Immature natural killer cell (primary cell): ENCODE measurements at regions not wholly inside any gene's neighbourhood (a gene's known extent, or its start where the extent isn't known, plus 50 kb on each side); places are given as distances from the start of the nearest gene placed in this dataset.

Experiments used
- DNase-seq, 3 donors: peaks; one replicate each; pipeline ENCODE4 v3.0.0; 2022; ENCODE audit warnings: mixed read lengths in 1 of 3
- H3K27ac Mint-ChIP-seq, 6 donors: one replicate each; pipeline ENCODE4 v1.8.0; 2020; ENCODE audit warnings: mixed read lengths in 6 of 6, mild to moderate bottlenecking in 5 of 6, inconsistent platforms in 4 of 6, moderate library complexity in 3 of 6
- H3K27me3 Mint-ChIP-seq, 3 donors: one replicate each; pipeline ENCODE4 v1.8.0; 2020 to 2021; ENCODE audit warnings: low read depth in 3 of 3, mild to moderate bottlenecking in 3 of 3, mixed read lengths in 3 of 3, moderate library complexity in 3 of 3, inconsistent platforms in 1 of 3
- H3K36me3 Mint-ChIP-seq, 3 donors: one replicate each; pipeline ENCODE4 v1.8.0; 2020; ENCODE audit warnings: mixed read lengths in 3 of 3, inconsistent platforms in 2 of 3, mild to moderate bottlenecking in 2 of 3
- H3K4me1 Mint-ChIP-seq, 2 donors: one replicate each; pipeline ENCODE4 v1.8.0; 2020; ENCODE audit warnings: inconsistent platforms in 2 of 2, mild to moderate bottlenecking in 2 of 2, mixed read lengths in 2 of 2, moderate library complexity in 1 of 2
- H3K4me3 Mint-ChIP-seq, 5 donors: one replicate each; pipeline ENCODE4 v1.8.0; 2020; ENCODE audit warnings: mild to moderate bottlenecking in 5 of 5, mixed read lengths in 5 of 5, inconsistent platforms in 3 of 5, moderate library complexity in 3 of 5
- H3K9me3 Mint-ChIP-seq, 6 donors: one replicate each; pipeline ENCODE4 v1.8.0; 2020; ENCODE audit warnings: mild to moderate bottlenecking in 6 of 6, mixed read lengths in 6 of 6, inconsistent platforms in 4 of 6, moderate library complexity in 3 of 6

- H3K27me3 Mint-ChIP-seq = peaks cover 3 to 4% (median 3%) of the 10 kb centered on the region in 3 donors
- H3K4me3 Mint-ChIP-seq = no peak overlapping the region
- DNase-seq = no peak
- no peaks in the 10 kb centered on the region for H3K4me1 Mint-ChIP-seq
- H3K9me3 Mint-ChIP-seq = peaks cover 8 to 19% (median 13%) of the 10 kb centered on the region in 6 donors
- peaks cover 0 to 8% (median 5%) of the 10 kb centered on the region in 3 donors for H3K36me3 Mint-ChIP-seq
- no peak overlapping the region for H3K27ac Mint-ChIP-seq
Measured at GRCh38 chr11:69545976-69546617, 64.6 kb downstream of the LINC01488 start.

- H3K27ac Mint-ChIP-seq = no peak overlapping the region
- peaks cover 8 to 24% (median 16%) of the 10 kb centered on the region in 6 donors for H3K9me3 Mint-ChIP-seq
- no peak overlapping the region for H3K4me3 Mint-ChIP-seq
- no peaks in the 10 kb centered on the region for H3K4me1 Mint-ChIP-seq
- no peak for DNase-seq
- H3K27me3 Mint-ChIP-seq = peaks cover 3 to 4% (median 3%) of the 10 kb centered on the region in 3 donors
- H3K36me3 Mint-ChIP-seq = peaks cover 0 to 9% (median 5%) of the 10 kb centered on the region in 3 donors
Measured at GRCh38 chr11:69546735-69547370, 65.4 kb downstream of the LINC01488 start.

- Mint-ChIP-seq H3K27ac (no peak overlapping the region), H3K36me3 (peaks cover 0 to 9% (median 5%) of the 10 kb centered on the region in 3 donors), H3K9me3 (peaks cover 9 to 25% (median 16%) of the 10 kb centered on the region in 6 donors), H3K4me3 (no peak overlapping the region), H3K27me3 (peaks cover 2 to 5% (median 3%) of the 10 kb centered on the region in 3 donors), H3K4me1 (no peaks in the 10 kb centered on the region)
- no peak for DNase-seq
Measured at GRCh38 chr11:69550846-69551245, 69.4 kb downstream of the LINC01488 start.

GRCh38 chr11:69551963-69552362 is 70.5 kb downstream of the LINC01488 start:
- Mint-ChIP-seq H3K9me3 (peaks cover 9 to 25% (median 16%) of the 10 kb centered on the region in 6 donors), H3K27ac (no peak overlapping the region), H3K27me3 (peaks cover 3 to 5% (median 3%) of the 10 kb centered on the region in 3 donors), H3K4me3 (no peak overlapping the region), H3K4me1 (no peaks in the 10 kb centered on the region), H3K36me3 (peaks cover 0 to 9% (median 5%) of the 10 kb centered on the region in 3 donors)
- DNase-seq = no peak

- peaks cover 9 to 25% (median 16%) of the 10 kb centered on the region in 6 donors for H3K9me3 Mint-ChIP-seq
- H3K27me3 Mint-ChIP-seq = peaks cover 3 to 7% (median 3%) of the 10 kb centered on the region in 3 donors
- H3K4me3 Mint-ChIP-seq = no peak overlapping the region
Measured at GRCh38 chr11:69552951-69553350, 71.5 kb downstream of the LINC01488 start.

GRCh38 chr11:69553416-69554357 is 72.2 kb downstream of the LINC01488 start:
- no peak overlapping the region for H3K4me3 Mint-ChIP-seq
- peaks cover 8 to 22% (median 14%) of the 10 kb centered on the region in 6 donors for H3K9me3 Mint-ChIP-seq
- H3K36me3 Mint-ChIP-seq = peaks cover 0 to 9% (median 5%) of the 10 kb centered on the region in 3 donors
- no peak overlapping the region for H3K27ac Mint-ChIP-seq
- peaks cover 1 to 3% of the 10 kb centered on the region in 2 donors for H3K4me1 Mint-ChIP-seq
- peaks cover 3 to 7% (median 3%) of the 10 kb centered on the region in 3 donors for H3K27me3 Mint-ChIP-seq
- DNase-seq = no peak

More at GRCh38 chr11:69552951-69553350, 71.5 kb downstream of the LINC01488 start:
- DNase-seq = no peak
- Mint-ChIP-seq H3K4me1 (no peaks in the 10 kb centered on the region), H3K36me3 (peaks cover 0 to 9% (median 5%) of the 10 kb centered on the region in 3 donors), H3K27ac (no peak overlapping the region)

GRCh38 chr11:69554849-69555248 is 73.4 kb downstream of the LINC01488 start:
- Mint-ChIP-seq H3K27me3 (peaks cover 4 to 9% (median 7%) of the 10 kb centered on the region in 3 donors), H3K36me3 (peaks cover 0 to 4% (median 0%) of the 10 kb centered on the region in 3 donors), H3K9me3 (peaks cover 3 to 11% (median 5%) of the 10 kb centered on the region in 6 donors), H3K4me3 (no peak overlapping the region), H3K4me1 (peaks cover 4 to 7% of the 10 kb centered on the region in 2 donors), H3K27ac (no peak overlapping the region)
- DNase-seq = no peak

GRCh38 chr11:69557266-69557665 is 75.8 kb downstream of the LINC01488 start:
- Mint-ChIP-seq H3K4me1 (peaks cover 4 to 7% of the 10 kb centered on the region in 2 donors), H3K27me3 (peaks cover 4 to 9% (median 7%) of the 10 kb centered on the region in 3 donors), H3K27ac (no peak overlapping the region), H3K4me3 (no peak overlapping the region), H3K9me3 (peaks cover 0 to 3% (median 0%) of the 10 kb centered on the region in 6 donors), H3K36me3 (no peaks in the 10 kb centered on the region)
- no peak for DNase-seq

GRCh38 chr11:69558519-69558941 is 77.1 kb downstream of the LINC01488 start:
- no peak overlapping the region for H3K27ac Mint-ChIP-seq
- no peaks in the 10 kb centered on the region for H3K36me3 Mint-ChIP-seq
- DNase-seq = no peak
- H3K4me1 Mint-ChIP-seq = peaks cover 4 to 7% of the 10 kb centered on the region in 2 donors
- no peaks in the 10 kb centered on the region for H3K9me3 Mint-ChIP-seq
- H3K27me3 Mint-ChIP-seq = peaks cover 5 to 9% (median 7%) of the 10 kb centered on the region in 3 donors
- H3K4me3 Mint-ChIP-seq = no peak overlapping the region

- Mint-ChIP-seq H3K27ac (no peak overlapping the region), H3K4me1 (peaks cover 4 to 7% of the 10 kb centered on the region in 2 donors), H3K4me3 (no peak overlapping the region), H3K27me3 (peaks cover 6 to 9% (median 6%) of the 10 kb centered on the region in 3 donors), H3K36me3 (no peaks in the 10 kb centered on the region), H3K9me3 (no peaks in the 10 kb centered on the region)
- no peak for DNase-seq
Measured at GRCh38 chr11:69559181-69559580, 77.7 kb downstream of the LINC01488 start.

GRCh38 chr11:69560141-69560790 is 78.8 kb downstream of the LINC01488 start:
- Mint-ChIP-seq H3K27me3 (peaks cover 5 to 9% (median 6%) of the 10 kb centered on the region in 3 donors), H3K36me3 (no peaks in the 10 kb centered on the region), H3K4me1 (peaks cover 4 to 7% of the 10 kb centered on the region in 2 donors), H3K4me3 (no peak overlapping the region), H3K9me3 (no peaks in the 10 kb centered on the region), H3K27ac (no peak overlapping the region)
- no peak for DNase-seq

GRCh38 chr11:69562302-69562701 is 78.7 kb upstream of the CCND1 start:
- Mint-ChIP-seq H3K27ac (no peak overlapping the region), H3K36me3 (no peaks in the 10 kb centered on the region), H3K4me1 (peaks cover 4 to 7% of the 10 kb centered on the region in 2 donors), H3K4me3 (no peak overlapping the region), H3K9me3 (no peaks in the 10 kb centered on the region), H3K27me3 (peaks cover 3 to 8% (median 6%) of the 10 kb centered on the region in 3 donors)
- DNase-seq = no peak

GRCh38 chr11:69562816-69563215 is 78.1 kb upstream of the CCND1 start:
- DNase-seq = no peak
- Mint-ChIP-seq H3K36me3 (no peaks in the 10 kb centered on the region), H3K4me3 (no peak overlapping the region), H3K4me1 (peaks cover 4 to 7% of the 10 kb centered on the region in 2 donors), H3K9me3 (no peaks in the 10 kb centered on the region), H3K27me3 (peaks cover under 1 to 8% (median 6%) of the 10 kb centered on the region in 3 donors), H3K27ac (no peak overlapping the region)
